ENCODE measurements at regions not wholly inside any gene's neighbourhood (a gene's known extent, or its start where the extent isn't known, plus 50 kb on each side); places are given as distances from the start of the nearest gene placed in this dataset.

DNA sequence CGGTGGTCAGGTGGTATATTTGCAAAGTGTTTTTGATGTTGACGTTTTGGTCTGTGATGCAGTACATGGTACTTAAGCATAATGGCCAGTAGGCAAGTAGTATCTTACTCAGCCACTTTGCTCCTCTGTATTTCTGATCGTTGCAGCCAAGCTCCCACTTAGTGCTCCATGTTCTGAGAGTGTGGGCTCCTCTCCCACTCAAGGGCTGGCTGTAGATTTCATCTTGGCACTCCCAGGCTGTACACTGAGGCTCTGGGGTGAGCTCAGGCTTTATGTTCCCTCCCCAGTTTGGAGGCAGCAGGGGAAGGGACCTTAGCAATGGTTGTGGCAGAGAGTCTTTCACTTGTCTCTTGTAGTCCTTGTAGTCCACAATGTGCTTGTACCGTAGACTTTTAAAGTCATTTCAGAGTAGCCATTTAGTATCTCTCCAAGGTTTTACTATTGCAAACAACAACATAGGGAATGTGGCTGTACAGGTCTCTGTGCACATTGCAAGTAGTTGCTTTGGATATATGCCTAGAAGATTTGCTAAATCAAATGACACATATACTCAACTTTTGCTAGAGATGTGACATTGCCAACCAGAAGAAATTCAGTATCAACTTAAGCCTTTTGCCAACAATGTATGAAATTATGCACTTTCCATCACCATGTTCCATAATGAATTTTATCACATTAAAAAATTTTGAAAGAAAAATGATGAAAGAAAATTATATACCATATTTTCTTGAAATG, 304.3 kb upstream of the CTNND2 start:
- TF ChIP-seq NR1H2 (CRISPR knock-in tag; IDR thresholded peaks at IDR 0.05) (no peak), PRRX2 (CRISPR knock-in tag; IDR thresholded peaks at IDR 0.05) (no peak), JUN (CRISPR knock-in tag; IDR thresholded peaks at IDR 0.05) (no peak), ZNF396 (CRISPR knock-in tag; IDR thresholded peaks at IDR 0.05; ENCODE audit: borderline replicate concordance) (no peak), CREB1 (CRISPR knock-in tag; IDR thresholded peaks at IDR 0.05) (no peak), SMAD3 (CRISPR knock-in tag; IDR thresholded peaks at IDR 0.05; ENCODE audit: borderline replicate concordance) (no peak), FOXK1 (CRISPR knock-in tag; IDR thresholded peaks at IDR 0.05) (no peak), JAZF1 (CRISPR knock-in tag; IDR thresholded peaks at IDR 0.05) (no peak), KAT7 (CRISPR knock-in tag; IDR thresholded peaks at IDR 0.05; ENCODE audit: borderline replicate concordance) (no peak), NR2C2 (CRISPR knock-in tag; IDR thresholded peaks at IDR 0.05) (no peak)
- TF ChIP-seq, protein P1, sequence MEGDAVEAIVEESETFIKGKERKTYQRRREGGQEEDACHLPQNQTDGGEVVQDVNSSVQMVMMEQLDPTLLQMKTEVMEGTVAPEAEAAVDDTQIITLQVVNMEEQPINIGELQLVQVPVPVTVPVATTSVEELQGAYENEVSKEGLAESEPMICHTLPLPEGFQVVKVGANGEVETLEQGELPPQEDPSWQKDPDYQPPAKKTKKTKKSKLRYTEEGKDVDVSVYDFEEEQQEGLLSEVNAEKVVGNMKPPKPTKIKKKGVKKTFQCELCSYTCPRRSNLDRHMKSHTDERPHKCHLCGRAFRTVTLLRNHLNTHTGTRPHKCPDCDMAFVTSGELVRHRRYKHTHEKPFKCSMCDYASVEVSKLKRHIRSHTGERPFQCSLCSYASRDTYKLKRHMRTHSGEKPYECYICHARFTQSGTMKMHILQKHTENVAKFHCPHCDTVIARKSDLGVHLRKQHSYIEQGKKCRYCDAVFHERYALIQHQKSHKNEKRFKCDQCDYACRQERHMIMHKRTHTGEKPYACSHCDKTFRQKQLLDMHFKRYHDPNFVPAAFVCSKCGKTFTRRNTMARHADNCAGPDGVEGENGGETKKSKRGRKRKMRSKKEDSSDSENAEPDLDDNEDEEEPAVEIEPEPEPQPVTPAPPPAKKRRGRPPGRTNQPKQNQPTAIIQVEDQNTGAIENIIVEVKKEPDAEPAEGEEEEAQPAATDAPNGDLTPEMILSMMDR (IDR thresholded peaks at IDR 0.05), result no peak
- TF ChIP-seq, protein P2, sequence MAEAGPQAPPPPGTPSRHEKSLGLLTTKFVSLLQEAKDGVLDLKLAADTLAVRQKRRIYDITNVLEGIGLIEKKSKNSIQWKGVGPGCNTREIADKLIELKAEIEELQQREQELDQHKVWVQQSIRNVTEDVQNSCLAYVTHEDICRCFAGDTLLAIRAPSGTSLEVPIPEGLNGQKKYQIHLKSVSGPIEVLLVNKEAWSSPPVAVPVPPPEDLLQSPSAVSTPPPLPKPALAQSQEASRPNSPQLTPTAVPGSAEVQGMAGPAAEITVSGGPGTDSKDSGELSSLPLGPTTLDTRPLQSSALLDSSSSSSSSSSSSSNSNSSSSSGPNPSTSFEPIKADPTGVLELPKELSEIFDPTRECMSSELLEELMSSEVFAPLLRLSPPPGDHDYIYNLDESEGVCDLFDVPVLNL (CRISPR knock-in tag; IDR thresholded peaks at IDR 0.05; ENCODE audit: borderline replicate concordance, low read depth), result no peak
- TF ChIP-seq, protein P3, sequence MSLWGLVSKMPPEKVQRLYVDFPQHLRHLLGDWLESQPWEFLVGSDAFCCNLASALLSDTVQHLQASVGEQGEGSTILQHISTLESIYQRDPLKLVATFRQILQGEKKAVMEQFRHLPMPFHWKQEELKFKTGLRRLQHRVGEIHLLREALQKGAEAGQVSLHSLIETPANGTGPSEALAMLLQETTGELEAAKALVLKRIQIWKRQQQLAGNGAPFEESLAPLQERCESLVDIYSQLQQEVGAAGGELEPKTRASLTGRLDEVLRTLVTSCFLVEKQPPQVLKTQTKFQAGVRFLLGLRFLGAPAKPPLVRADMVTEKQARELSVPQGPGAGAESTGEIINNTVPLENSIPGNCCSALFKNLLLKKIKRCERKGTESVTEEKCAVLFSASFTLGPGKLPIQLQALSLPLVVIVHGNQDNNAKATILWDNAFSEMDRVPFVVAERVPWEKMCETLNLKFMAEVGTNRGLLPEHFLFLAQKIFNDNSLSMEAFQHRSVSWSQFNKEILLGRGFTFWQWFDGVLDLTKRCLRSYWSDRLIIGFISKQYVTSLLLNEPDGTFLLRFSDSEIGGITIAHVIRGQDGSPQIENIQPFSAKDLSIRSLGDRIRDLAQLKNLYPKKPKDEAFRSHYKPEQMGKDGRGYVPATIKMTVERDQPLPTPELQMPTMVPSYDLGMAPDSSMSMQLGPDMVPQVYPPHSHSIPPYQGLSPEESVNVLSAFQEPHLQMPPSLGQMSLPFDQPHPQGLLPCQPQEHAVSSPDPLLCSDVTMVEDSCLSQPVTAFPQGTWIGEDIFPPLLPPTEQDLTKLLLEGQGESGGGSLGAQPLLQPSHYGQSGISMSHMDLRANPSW (CRISPR knock-in tag; conservative IDR thresholded peaks at IDR 0.05; ENCODE audit: low read depth), result no peak

Data from WTC11 (cell line).